PFSK-1 (cell line): ENCODE measurements at regions not wholly inside any gene's neighbourhood (a gene's known extent, or its start where the extent isn't known, plus 50 kb on each side); places are given as distances from the start of the nearest gene placed in this dataset.

Source experiments
- FOXP2 ChIP-seq: optimal IDR thresholded peaks from 2 replicates; pipeline ENCODE3; 2011; ENCODE audit warnings: borderline replicate concordance, control low read depth, inconsistent platforms; ENCODE audit not compliant: insufficient read depth; ENCODE audit errors: extremely low read length, extremely low read depth
- POLR2AphosphoS5 ChIP-seq: IDR thresholded peaks from 2 replicates; pipeline ENCODE4 v1.6.1; 2012; ENCODE audit warnings: low read depth, mild to moderate bottlenecking, control low read depth, low read length, moderate library complexity
- REST ChIP-seq, 2 experiments: IDR thresholded peaks; 2 replicates each; pipeline versions ENCODE4 v1.6.1 to v1.8.0; 2011 to 2012; ENCODE audit warnings: low read depth in 2 of 2, low read length in 2 of 2, control low read depth in 1 of 2, inconsistent platforms in 1 of 2, mild to moderate bottlenecking in 1 of 2, moderate library complexity in 1 of 2; ENCODE audit not compliant: insufficient read depth in 1 of 2
- SIN3A ChIP-seq: IDR thresholded peaks from 2 replicates; pipeline ENCODE4 v1.6.1; 2012; ENCODE audit warnings: mild to moderate bottlenecking, low read length, moderate library complexity, borderline replicate concordance; ENCODE audit not compliant: insufficient read depth
- TAF1 ChIP-seq: IDR thresholded peaks from 2 replicates; pipeline ENCODE4 v1.6.1; 2012; ENCODE audit warnings: low read length, control low read depth, borderline replicate concordance; ENCODE audit not compliant: insufficient read depth

GRCh38 chr4:138052806-138053632, 189.1 kb downstream of the SLC7A11 start:
- TF ChIP-seq TAF1 (no peak), REST (IDR thresholded peaks at IDR 0.05; ENCODE audit: insufficient read depth in 1 of 2, low read depth in 2 of 2, low read length in 2 of 2) (no peak), SIN3A (no peak), FOXP2 (no peak), POLR2AphosphoS5 (no peak)

- TF ChIP-seq POLR2AphosphoS5, result no peak
- TF ChIP-seq FOXP2, result no peak
- no peak for TF ChIP-seq SIN3A
- no peak for TF ChIP-seq TAF1
- no peak for TF ChIP-seq REST (IDR thresholded peaks at IDR 0.05; ENCODE audit: insufficient read depth in 1 of 2, low read depth in 2 of 2, low read length in 2 of 2)
These were observed 191.0 kb downstream of the SLC7A11 start for GRCh38 chr4:138051157-138051556.

GRCh38 chr4:138050601-138051000, 191.5 kb downstream of the SLC7A11 start:
- no peak for TF ChIP-seq REST (IDR thresholded peaks at IDR 0.05; ENCODE audit: insufficient read depth in 1 of 2, low read depth in 2 of 2, low read length in 2 of 2)
- no peak for TF ChIP-seq POLR2AphosphoS5

- no peak for TF ChIP-seq POLR2AphosphoS5
These were observed 192.8 kb downstream of the SLC7A11 start for GRCh38 chr4:138049355-138049754.

- TF ChIP-seq FOXP2, result no peak
- no peak for TF ChIP-seq TAF1
These were observed 194.9 kb downstream of the SLC7A11 start for GRCh38 chr4:138047290-138047689.

GRCh38 chr4:138045036-138045435, 197.1 kb downstream of the SLC7A11 start:
- TF ChIP-seq SIN3A, result no peak
- no peak for TF ChIP-seq POLR2AphosphoS5
- TF ChIP-seq FOXP2, result no peak
- no peak for TF ChIP-seq REST (IDR thresholded peaks at IDR 0.05; ENCODE audit: insufficient read depth in 1 of 2, low read depth in 2 of 2, low read length in 2 of 2)
- no peak for TF ChIP-seq TAF1
